K562 (cell line): ENCODE measurements at regions not wholly inside any gene's neighbourhood (a gene's known extent, or its start where the extent isn't known, plus 50 kb on each side); places are given as distances from the start of the nearest gene placed in this dataset.

Experiments used
- ATAC-seq: fragments of 200-7000 bp; cut with Tn5 transposase; 3 replicates; pipeline ENCODE4 v1.9.1; 2020; ENCODE audit warnings: moderate library complexity
- BruUV-seq: library from RNA; stranded (reverse); fragments of 400-500 nt; replicated peaks from 2 replicates; lab custom pipeline; 2021; lab: Mats Ljungman, UMichigan
- CTCF ChIA-PET: fragments of 300-600 bp; formaldehyde crosslinking; extraction: SDS; loops from one replicate; lab custom pipeline; 2021; ENCODE audit warnings: low intra/inter-chr PET ratio; lab: Yijun Ruan, JAX
- POLR2A ChIA-PET: fragments of 300-600, 350-650 bp; sonication (Branson Sonifier 250); formaldehyde crosslinking; extraction: SDS; loops from one replicate; lab custom pipeline; 2021; ENCODE audit warnings: antibody characterized with exemption, inconsistent platforms; lab: Yijun Ruan, JAX
- DNase-seq, 4 experiments: peaks; one replicate each; pipeline versions ENCODE4 v3.0.0 to v3.0.0-alpha.2; 2011 to 2018; ENCODE audit warnings: low spot score in 3 of 4, mixed read lengths in 3 of 4; ENCODE audit errors: extremely low read depth in 1 of 4
- FAIRE-seq: peaks from 2 replicates; lab custom pipeline; 2011; peaks lifted over from hg19 to GRCh38; lab: Jason Lieb, UNC
- H2AFZ ChIP-seq: 2 replicates; pipeline ENCODE4 v1.6.0; 2011; ENCODE audit warnings: low read depth, low read length, control low read depth, inconsistent platforms
- H3K27ac ChIP-seq: fragments of 200-600 bp; 3 replicates; pipeline ENCODE4 v1.8.0; 2011; ENCODE audit warnings: low read depth, mild to moderate bottlenecking, control low read depth, inconsistent platforms, low read length, moderate library complexity, mixed read lengths; ENCODE audit errors: extremely low read depth
- H3K27me3 ChIP-seq, 2 experiments: fragments of 300-600 bp in 1 of 2; 2 replicates in 1 of 2; 3 replicates in 1 of 2; pipeline versions ENCODE4 v1.6.0 to v1.8.0; 2011; ENCODE audit warnings: inconsistent platforms in 2 of 2, low read length in 2 of 2, mild to moderate bottlenecking in 1 of 2, mixed read lengths in 1 of 2, moderate library complexity in 1 of 2; ENCODE audit not compliant: control insufficient read depth in 2 of 2, insufficient read depth in 2 of 2
- H3K36me3 ChIP-seq: fragments of 300-600 bp; 3 replicates; pipeline ENCODE4 v1.8.0; 2011; ENCODE audit warnings: mild to moderate bottlenecking, low read length, inconsistent platforms; ENCODE audit not compliant: control insufficient read depth, insufficient read depth
- H3K4me1 ChIP-seq, 2 experiments: fragments of 200-600 bp in 1 of 2; replicated peaks in 1 of 2; 2 replicates in 1 of 2; 3 replicates in 1 of 2; pipeline versions ENCODE4 v1.5.1 to v1.8.0; 2011; ENCODE audit warnings: inconsistent platforms in 2 of 2, low read length in 2 of 2, mild to moderate bottlenecking in 1 of 2, mixed read lengths in 1 of 2, moderate library complexity in 1 of 2; ENCODE audit not compliant: control insufficient read depth in 2 of 2, insufficient read depth in 2 of 2
- H3K4me2 ChIP-seq: 2 replicates; pipeline ENCODE4 v1.6.1; 2011; ENCODE audit warnings: low read length, control low read depth, inconsistent platforms, mixed read lengths; ENCODE audit not compliant: insufficient read depth
- H3K4me3 ChIP-seq: fragments of 200-600 bp; sonication (generic), shearing (Covaris generic); 2 replicates; pipeline ENCODE4 v1.5.1; 2016; ENCODE audit warnings: control low read depth, inconsistent platforms
- H3K79me2 ChIP-seq: fragments of 200-600 bp; 3 replicates; pipeline ENCODE4 v1.8.0; 2011; ENCODE audit warnings: low read length, inconsistent platforms; ENCODE audit not compliant: control insufficient read depth, insufficient read depth
- H3K9ac ChIP-seq, 2 experiments: 2 replicates each; pipeline versions ENCODE4 v1.6.0 to v1.6.1; 2011; ENCODE audit warnings: low read depth in 2 of 2, low read length in 2 of 2, control low read depth in 1 of 2, inconsistent platforms in 1 of 2, mild to moderate bottlenecking in 1 of 2, mixed read lengths in 1 of 2; ENCODE audit not compliant: insufficient read depth in 1 of 2
- H3K9me1 ChIP-seq: one replicate; pipeline ENCODE4 v1.6.0; 2011; ENCODE audit warnings: inconsistent platforms, mild to moderate bottlenecking, low read length, moderate library complexity; ENCODE audit not compliant: control insufficient read depth, insufficient read depth
- H3K9me3 ChIP-seq: replicated peaks from 2 replicates; pipeline ENCODE4 v1.5.1; 2011; ENCODE audit warnings: low read depth, low read length, inconsistent platforms; ENCODE audit not compliant: control insufficient read depth, insufficient read depth
- H4K20me1 ChIP-seq: replicated peaks from 2 replicates; pipeline ENCODE4 v1.6.1; 2011; ENCODE audit warnings: low read length, inconsistent platforms, mixed read lengths; ENCODE audit not compliant: control insufficient read depth, insufficient read depth
- FOSL1 ChIP-seq: fragments of 200-800 bp; sonication (Bioruptor generic); conservative IDR thresholded peaks from 2 replicates; pipeline ENCODE4 v1.6.1; 2016; ENCODE audit warnings: missing genetic modification characterization, missing compliant biosample characterization
- MAFK ChIP-seq: IDR thresholded peaks from 2 replicates; pipeline ENCODE4 v1.6.1; 2011; ENCODE audit warnings: low read length, improper control_type of control experiment
- NCOA6 ChIP-seq: fragments of 450-650 bp; IDR thresholded peaks from 2 replicates; pipeline ENCODE4 v1.6.1; 2017; ENCODE audit warnings: mild to moderate bottlenecking
- NR2C1 ChIP-seq, 2 experiments: fragments of 450-650 bp; IDR thresholded peaks; 2 replicates each; pipeline ENCODE4 v1.6.1; 2017; ENCODE audit warnings: mild to moderate bottlenecking in 2 of 2, antibody characterized with exemption in 1 of 2, inconsistent platforms in 1 of 2, missing compliant biosample characterization in 1 of 2, missing genetic modification characterization in 1 of 2
- NUFIP1 ChIP-seq: fragments of 450-650 bp; IDR thresholded peaks from 2 replicates; pipeline ENCODE4 v1.6.1; 2018; ENCODE audit not compliant: partially characterized antibody
- PTBP1 ChIP-seq: fragments of 200-400 bp; formaldehyde crosslinking; IDR thresholded peaks from 2 replicates; pipeline ENCODE4 v1.6.1; 2017; ENCODE audit warnings: low read depth, low read length
- PTTG1 ChIP-seq: fragments of 450-650 bp; IDR thresholded peaks from 2 replicates; pipeline ENCODE4 v1.6.1; 2016; ENCODE audit warnings: low read depth, mild to moderate bottlenecking, missing genetic modification characterization, missing compliant biosample characterization
- SMAD3 ChIP-seq: fragments of 450-650 bp; formaldehyde crosslinking; conservative IDR thresholded peaks from 2 replicates; pipeline ENCODE4 v1.4.0; 2020; ENCODE audit warnings: mild to moderate bottlenecking
- TARDBP ChIP-seq: fragments of 450-650 bp; IDR thresholded peaks from 2 replicates; pipeline ENCODE4 v1.6.1; 2016
- TCF7L2 ChIP-seq: fragments of 150-350 bp; IDR thresholded peaks from 2 replicates; pipeline ENCODE4 v1.6.1; 2016; ENCODE audit warnings: low read depth, mild to moderate bottlenecking, low read length, moderate library complexity
- YBX1 ChIP-seq: fragments of 450-650 bp; IDR thresholded peaks from 2 replicates; pipeline ENCODE4 v1.7.1; 2016; ENCODE audit warnings: mild to moderate bottlenecking
- ZNF239 ChIP-seq: fragments of 250-450 bp; sonication (Bioruptor Pico); IDR thresholded peaks from 2 replicates; pipeline ENCODE4 v1.4.0; 2020; ENCODE audit warnings: mild to moderate bottlenecking
- ZNF41 ChIP-seq: fragments of 250-450 bp; sonication (Bioruptor Pico); conservative IDR thresholded peaks from 2 replicates; pipeline ENCODE4 v1.4.0; 2020; ENCODE audit warnings: mild to moderate bottlenecking
- ZNF584 ChIP-seq: fragments of 200-800 bp; sonication (Bioruptor generic); IDR thresholded peaks from 2 replicates; pipeline ENCODE4 v1.6.1; 2016; ENCODE audit warnings: low read depth, mild to moderate bottlenecking, missing genetic modification characterization, missing compliant biosample characterization
- ZSCAN32 ChIP-seq: fragments of 450-650 bp; formaldehyde crosslinking; IDR thresholded peaks from 2 replicates; pipeline ENCODE4 v1.4.0; 2020; ENCODE audit warnings: mild to moderate bottlenecking, moderate library complexity
- WGBS: fragments of 100-300 bp; shearing (Covaris generic); methylation state at CpG from one replicate; pipeline ENCODE4 v1.1.6; 2016; ENCODE audit warnings: low coverage, mixed read lengths; ENCODE audit not compliant: insufficient coverage; ENCODE audit errors: missing lambda C conversion rate; 5-methylcytosine and 5-hydroxymethylcytosine counted together
- in situ Hi-C: fragments of 300-500 bp; cut with MboI; formaldehyde crosslinking; loops from 4 replicates; pipeline ENCODE4 v1.15.0; 2018; ENCODE audit warnings: inconsistent platforms, mixed read lengths
- intact Hi-C: fragments of 100-400 bp; cut with micrococcal nuclease; formaldehyde crosslinking; loops from 2 replicates; pipeline ENCODE4 v1.14.2; 2022
- TF ChIP-seq, protein P1 (sequence below): fragments of 250-450 bp; sonication (Bioruptor Pico); IDR thresholded peaks from 2 replicates; pipeline ENCODE4 v1.4.0; 2020; ENCODE audit warnings: mild to moderate bottlenecking, moderate library complexity, borderline replicate concordance

GRCh38 chr14:86288336-86288735 lies 758.4 kb downstream of the FLRT2 start:
- H3K79me2 ChIP-seq = no peaks in the 10 kb centered on the region
- H3K4me2 ChIP-seq = no peak overlapping the region
- ChIA-PET CTCF (no interaction called here), POLR2A (no interaction called here)
- H3K27ac ChIP-seq = no peak overlapping the region
- no peaks in the 10 kb centered on the region for H3K9me3 ChIP-seq
- H3K9ac ChIP-seq = no peak overlapping the region
- H3K4me3 ChIP-seq = no peak overlapping the region
- no peaks in the 10 kb centered on the region for H3K4me1 ChIP-seq
- no TSS peak for BruUV-seq
- no peak overlapping the region for H2AFZ ChIP-seq
- ATAC-seq = no peak
- in situ Hi-C loops = no loop called here
- no peak for DNase-seq
- H3K9me1 ChIP-seq = no peaks in the 10 kb centered on the region
- no peaks in the 10 kb centered on the region for H3K27me3 ChIP-seq
- no peak for TF ChIP-seq NR2C1 (IDR thresholded peaks at IDR 0.05)
- TF ChIP-seq NR2C1 (tag; IDR thresholded peaks at IDR 0.05) = no peak
- TF ChIP-seq, protein P1, sequence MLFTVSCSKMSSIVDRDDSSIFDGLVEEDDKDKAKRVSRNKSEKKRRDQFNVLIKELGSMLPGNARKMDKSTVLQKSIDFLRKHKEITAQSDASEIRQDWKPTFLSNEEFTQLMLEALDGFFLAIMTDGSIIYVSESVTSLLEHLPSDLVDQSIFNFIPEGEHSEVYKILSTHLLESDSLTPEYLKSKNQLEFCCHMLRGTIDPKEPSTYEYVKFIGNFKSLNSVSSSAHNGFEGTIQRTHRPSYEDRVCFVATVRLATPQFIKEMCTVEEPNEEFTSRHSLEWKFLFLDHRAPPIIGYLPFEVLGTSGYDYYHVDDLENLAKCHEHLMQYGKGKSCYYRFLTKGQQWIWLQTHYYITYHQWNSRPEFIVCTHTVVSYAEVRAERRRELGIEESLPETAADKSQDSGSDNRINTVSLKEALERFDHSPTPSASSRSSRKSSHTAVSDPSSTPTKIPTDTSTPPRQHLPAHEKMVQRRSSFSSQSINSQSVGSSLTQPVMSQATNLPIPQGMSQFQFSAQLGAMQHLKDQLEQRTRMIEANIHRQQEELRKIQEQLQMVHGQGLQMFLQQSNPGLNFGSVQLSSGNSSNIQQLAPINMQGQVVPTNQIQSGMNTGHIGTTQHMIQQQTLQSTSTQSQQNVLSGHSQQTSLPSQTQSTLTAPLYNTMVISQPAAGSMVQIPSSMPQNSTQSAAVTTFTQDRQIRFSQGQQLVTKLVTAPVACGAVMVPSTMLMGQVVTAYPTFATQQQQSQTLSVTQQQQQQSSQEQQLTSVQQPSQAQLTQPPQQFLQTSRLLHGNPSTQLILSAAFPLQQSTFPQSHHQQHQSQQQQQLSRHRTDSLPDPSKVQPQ (CRISPR knock-in tag) = no peak
- TF ChIP-seq ZNF239 (CRISPR knock-in tag) = no peak
- TF ChIP-seq PTBP1 = no peak
- TF ChIP-seq ZNF41 (CRISPR knock-in tag) = no peak
- TF ChIP-seq FOSL1 = no peak
- TF ChIP-seq NCOA6 = no peak
- no peak for TF ChIP-seq SMAD3 (CRISPR knock-in tag)
- TF ChIP-seq TARDBP = no peak
- TF ChIP-seq MAFK = no peak
- TF ChIP-seq ZSCAN32 (CRISPR knock-in tag) = no peak
- TF ChIP-seq TCF7L2 = no peak
- no peak for TF ChIP-seq PTTG1 (tag)
- no peak for TF ChIP-seq ZNF584 (CRISPR knock-in tag)
- TF ChIP-seq NUFIP1 = no peak
- no peak for TF ChIP-seq YBX1
- intact Hi-C loops = no loop called here
- FAIRE-seq = no peak
- no peaks in the 10 kb centered on the region for H4K20me1 ChIP-seq
- H3K36me3 ChIP-seq = no peaks in the 10 kb centered on the region
- WGBS = 0% methylated on average over 2 of the region's 2 CpGs
